ENCODE measurements at regions not wholly inside any gene's neighbourhood (a gene's known extent, or its start where the extent isn't known, plus 50 kb on each side); places are given as distances from the start of the nearest gene placed in this dataset.

- no peak for DNase-seq
Observed at GRCh38 chr5:67317603-67318002, 121.0 kb upstream of the CD180 start.

GRCh38 chr5:67316695-67317094, 120.1 kb upstream of the CD180 start:
- no peak for DNase-seq

- DNase-seq: peak in 13 of 14 donors; percentile 12 to 92 (median 80)
Observed at GRCh38 chr5:67315082-67315989, 118.7 kb upstream of the CD180 start.

GRCh38 chr5:67311701-67312100, 115.1 kb upstream of the CD180 start:
- DNase-seq: no peak

GRCh38 chr5:67311208-67311607, 114.6 kb upstream of the CD180 start:
- no peak for DNase-seq

- no peak for DNase-seq
Observed at GRCh38 chr5:67310740-67311139, 114.1 kb upstream of the CD180 start.

GRCh38 chr5:67310169-67310568, 113.6 kb upstream of the CD180 start:
- DNase-seq: no peak

GRCh38 chr5:67308988-67309688, 112.5 kb upstream of the CD180 start:
- no peak for DNase-seq

GRCh38 chr5:67306965-67307607, 110.5 kb upstream of the CD180 start:
- DNase-seq: no peak

- no peak for DNase-seq
Observed at GRCh38 chr5:67305913-67306710, 109.5 kb upstream of the CD180 start.

GRCh38 chr5:67305401-67305800, 108.8 kb upstream of the CD180 start:
- no peak for DNase-seq

GRCh38 chr5:67303356-67303755, 106.8 kb upstream of the CD180 start:
- no peak for DNase-seq

- DNase-seq: peak in 1 of 14 donors; percentile 14
Observed at GRCh38 chr5:67301285-67301903, 104.8 kb upstream of the CD180 start.

- DNase-seq: no peak
Observed at GRCh38 chr5:67300326-67300725, 103.7 kb upstream of the CD180 start.

- no peak for DNase-seq
Observed at GRCh38 chr5:67299231-67299735, 102.7 kb upstream of the CD180 start.

- no peak for DNase-seq
Observed at GRCh38 chr5:67297802-67298532, 101.4 kb upstream of the CD180 start.

GRCh38 chr5:67297376-67297775, 100.8 kb upstream of the CD180 start:
- DNase-seq: no peak

GRCh38 chr5:67294266-67294938, 97.8 kb upstream of the CD180 start:
- no peak for DNase-seq

- DNase-seq: peak in 1 of 14 donors; percentile 22
Observed at GRCh38 chr5:67293226-67293625, 96.6 kb upstream of the CD180 start.

- DNase-seq: peak in 1 of 14 donors; percentile 66
Observed at GRCh38 chr5:67292201-67292940, 95.8 kb upstream of the CD180 start.

Measured in C1 segment of cervical spinal cord (tissue), 14 donors.